Cardiac muscle cell (in vitro differentiated cells and primary cell): ENCODE measurements at regions not wholly inside any gene's neighbourhood (a gene's known extent, or its start where the extent isn't known, plus 50 kb on each side); places are given as distances from the start of the nearest gene placed in this dataset.

Experiments used
- DNase-seq, 2 donors: peaks; one replicate each; pipeline versions ENCODE4 v3.0.0 to v3.0.0-alpha.2; 2010 to 2017; ENCODE audit warnings: low read depth in 1 of 2, low spot score in 1 of 2
- H3K27ac ChIP-seq: fragments of 200-600 bp; sonication (generic); 2 replicates; pipeline ENCODE4 v1.5.1; 2016
- H3K27me3 ChIP-seq: fragments of 200-600 bp; sonication (generic); 2 replicates; pipeline ENCODE4 v1.6.0; 2016; ENCODE audit warnings: control low read depth
- H3K36me3 ChIP-seq: fragments of 200-600 bp; sonication (generic); 2 replicates; pipeline ENCODE4 v1.5.1; 2016; ENCODE audit warnings: control low read depth
- H3K4me1 ChIP-seq: fragments of 200-600 bp; sonication (generic); 2 replicates; pipeline ENCODE4 v1.8.1; 2017; ENCODE audit warnings: low read depth, mild to moderate bottlenecking, mixed run types
- H3K4me3 ChIP-seq: fragments of 200-600 bp; sonication (generic); 2 replicates; pipeline ENCODE4 v1.5.1; 2016; ENCODE audit warnings: mild to moderate bottlenecking
- H3K9me3 ChIP-seq: fragments of 200-600 bp; sonication (generic); 2 replicates; pipeline ENCODE4 v1.5.1; 2017; ENCODE audit warnings: low read depth, mild to moderate bottlenecking, control low read depth
- CTCF ChIP-seq: IDR thresholded peaks from 2 replicates; pipeline ENCODE4 v1.5.1; 2012; ENCODE audit warnings: low read depth, mild to moderate bottlenecking, low read length

- Histone ChIP-seq H3K36me3 (no peaks in the 10 kb centered on the region), H3K4me3 (no peak overlapping the region), H3K27me3 (no peaks in the 10 kb centered on the region), H3K4me1 (no peaks in the 10 kb centered on the region), H3K27ac (no peak overlapping the region), H3K9me3 (no peaks in the 10 kb centered on the region)
- no peak for TF ChIP-seq CTCF
- no peak for DNase-seq
Observed at GRCh38 chr2:53559302-53559966, 208.2 kb upstream of the CHAC2 start.

DNA sequence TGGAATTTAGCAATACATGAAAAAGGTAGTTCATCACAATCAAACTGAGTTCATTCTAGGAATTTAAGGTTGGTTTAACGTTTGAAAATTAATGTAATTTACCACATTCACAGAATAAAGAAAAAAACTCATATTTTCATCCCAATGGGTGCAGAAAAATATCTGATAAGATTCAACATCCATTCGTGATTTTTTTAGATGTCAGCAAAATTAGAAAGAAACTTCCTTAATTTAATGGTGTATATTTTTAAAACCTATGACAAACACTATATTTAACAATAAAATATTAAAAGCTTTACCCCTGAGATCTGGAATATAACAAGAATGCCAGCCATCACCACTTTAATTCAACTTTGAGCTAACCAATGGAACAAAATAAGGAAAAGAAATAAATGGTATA, 208.7 kb upstream of the CHAC2 start:
- Histone ChIP-seq H3K36me3 (no peaks in the 10 kb centered on the region), H3K9me3 (no peaks in the 10 kb centered on the region), H3K27ac (no peak overlapping the region), H3K27me3 (no peaks in the 10 kb centered on the region), H3K4me3 (no peak overlapping the region), H3K4me1 (no peaks in the 10 kb centered on the region)
- no peak for DNase-seq
- no peak for TF ChIP-seq CTCF

DNA sequence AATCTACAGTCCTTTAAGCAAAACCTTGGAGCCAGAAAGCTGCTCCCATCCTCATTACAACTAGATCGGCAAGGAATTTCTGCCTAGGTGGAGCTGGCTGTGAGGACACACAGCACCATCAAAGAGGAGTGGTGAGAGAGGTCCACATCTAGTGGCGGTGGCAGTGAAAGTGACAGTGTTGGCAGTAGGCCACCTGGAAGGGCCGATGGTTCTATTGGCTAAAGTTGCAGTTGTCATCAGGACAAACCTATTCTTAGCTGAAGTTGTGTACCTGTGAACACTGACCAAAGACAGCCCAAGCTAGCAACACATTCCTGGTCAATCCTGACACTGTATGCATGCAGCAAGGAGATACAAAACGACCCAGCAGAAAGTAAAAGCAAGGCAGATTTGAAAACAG, 218.1 kb upstream of the CHAC2 start:
- peak in 1 of 2 donors; percentile 1 for DNase-seq
- Histone ChIP-seq H3K36me3 (no peaks in the 10 kb centered on the region), H3K9me3 (no peaks in the 10 kb centered on the region), H3K27me3 (no peaks in the 10 kb centered on the region), H3K4me1 (no peaks in the 10 kb centered on the region), H3K27ac (no peak overlapping the region), H3K4me3 (no peak overlapping the region)
- TF ChIP-seq CTCF = no peak

DNA sequence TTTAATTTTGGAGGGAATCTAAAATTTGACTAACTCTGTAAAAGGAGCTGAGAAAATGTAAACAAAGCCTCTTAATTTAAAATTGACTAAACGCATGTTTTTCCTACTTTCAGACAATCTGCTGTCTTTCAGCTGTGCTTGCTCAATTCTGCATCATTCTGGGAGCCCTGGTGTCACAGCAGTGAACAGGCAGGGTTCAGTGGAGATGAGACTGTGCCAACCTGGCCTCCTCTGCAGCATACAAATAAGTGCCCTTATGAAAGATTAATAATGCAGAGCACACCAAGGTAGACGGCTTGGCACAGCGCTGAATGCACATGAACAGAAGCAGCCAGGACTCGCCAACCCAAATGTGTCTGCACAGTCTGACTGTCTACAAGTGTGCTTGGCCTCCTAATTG, 222.0 kb upstream of the CHAC2 start:
- Histone ChIP-seq H3K4me3 (no peak overlapping the region), H3K36me3 (no peaks in the 10 kb centered on the region), H3K27ac (no peak overlapping the region), H3K27me3 (no peaks in the 10 kb centered on the region), H3K9me3 (no peaks in the 10 kb centered on the region), H3K4me1 (no peaks in the 10 kb centered on the region)
- no peak for TF ChIP-seq CTCF
- DNase-seq = no peak

DNA sequence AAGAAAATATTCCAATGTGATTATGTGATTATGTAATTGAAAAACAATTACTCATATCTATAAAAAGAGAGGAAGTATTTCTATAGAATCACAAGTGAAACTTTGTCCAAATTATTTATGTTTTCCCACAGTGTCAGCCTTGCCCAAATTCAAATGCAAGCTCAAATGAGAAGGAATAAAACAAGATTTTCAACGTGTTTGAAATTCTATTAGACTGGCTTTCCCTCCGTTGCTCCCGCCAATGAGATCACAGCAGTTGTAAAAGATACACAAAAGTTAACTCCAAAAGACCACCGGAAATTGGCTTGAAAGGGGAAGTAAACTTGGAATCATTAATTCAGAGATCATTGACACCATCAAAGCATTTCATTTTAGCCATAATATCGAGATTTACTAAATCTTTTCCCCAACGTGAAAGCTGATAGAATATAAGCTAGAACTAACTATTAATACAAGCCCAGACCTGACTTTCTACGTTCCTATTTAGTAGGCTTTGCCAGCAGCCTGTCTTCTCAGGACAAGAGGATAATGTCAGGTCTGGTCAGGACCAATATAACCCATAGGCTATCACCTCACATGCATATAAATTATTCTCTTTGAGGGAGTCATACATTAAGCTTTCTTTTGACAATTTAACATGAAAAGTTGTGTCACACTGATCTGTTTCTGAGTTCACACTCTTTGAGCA, 222.6 kb upstream of the CHAC2 start:
- no peak overlapping the region for H3K4me3 ChIP-seq
- H3K27me3 ChIP-seq = no peaks in the 10 kb centered on the region
- no peaks in the 10 kb centered on the region for H3K4me1 ChIP-seq
- no peak for DNase-seq
- no peaks in the 10 kb centered on the region for H3K9me3 ChIP-seq
- no peak for TF ChIP-seq CTCF
- no peaks in the 10 kb centered on the region for H3K36me3 ChIP-seq
- H3K27ac ChIP-seq = no peak overlapping the region
